ENCODE measurements at regions not wholly inside any gene's neighbourhood (a gene's known extent, or its start where the extent isn't known, plus 50 kb on each side); places are given as distances from the start of the nearest gene placed in this dataset.

DNA sequence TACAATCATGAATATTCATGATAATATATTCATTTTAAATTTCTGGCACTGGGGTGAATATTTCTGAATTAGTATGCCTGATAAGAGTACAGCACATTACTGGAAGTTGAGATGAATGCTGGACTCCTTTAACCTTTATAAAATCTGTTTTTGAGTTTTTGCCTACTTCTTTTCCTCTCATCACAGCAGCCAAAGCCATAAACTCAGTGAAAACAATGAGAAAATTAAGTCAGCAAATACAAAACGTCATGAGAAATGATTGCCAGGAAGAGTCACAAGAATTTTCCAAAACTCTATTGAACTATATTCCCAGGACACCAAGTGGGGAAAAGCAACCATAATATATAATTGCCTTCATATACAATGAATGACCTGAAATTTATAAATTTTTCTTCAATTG, 837.6 kb downstream of the TBC1D32 start:
- Histone ChIP-seq H3K9me3 (ENCODE audit: control insufficient read depth, insufficient read depth, low read depth, low read length) (no peaks in the 10 kb centered on the region), H3K4me3 (ENCODE audit: low read depth, low read length) (no peak overlapping the region), H3K27ac (ENCODE audit: extremely low read depth, low read depth, low read length) (no peak overlapping the region), H3K4me1 (ENCODE audit: control insufficient read depth, insufficient read depth, low read length) (no peaks in the 10 kb centered on the region), H3K36me3 (ENCODE audit: control insufficient read depth in 2 of 2, insufficient read depth in 1 of 2, low read length in 2 of 2) (no peaks in the 10 kb centered on the region)
- TF ChIP-seq WT1 (tag by site-specific recombination; IDR thresholded peaks at IDR 0.05) = no peak
- no peak for TF ChIP-seq ZNF76 (tag by site-specific recombination; IDR thresholded peaks at IDR 0.05; ENCODE audit: borderline replicate concordance, low read depth)
- TF ChIP-seq, protein P1, sequence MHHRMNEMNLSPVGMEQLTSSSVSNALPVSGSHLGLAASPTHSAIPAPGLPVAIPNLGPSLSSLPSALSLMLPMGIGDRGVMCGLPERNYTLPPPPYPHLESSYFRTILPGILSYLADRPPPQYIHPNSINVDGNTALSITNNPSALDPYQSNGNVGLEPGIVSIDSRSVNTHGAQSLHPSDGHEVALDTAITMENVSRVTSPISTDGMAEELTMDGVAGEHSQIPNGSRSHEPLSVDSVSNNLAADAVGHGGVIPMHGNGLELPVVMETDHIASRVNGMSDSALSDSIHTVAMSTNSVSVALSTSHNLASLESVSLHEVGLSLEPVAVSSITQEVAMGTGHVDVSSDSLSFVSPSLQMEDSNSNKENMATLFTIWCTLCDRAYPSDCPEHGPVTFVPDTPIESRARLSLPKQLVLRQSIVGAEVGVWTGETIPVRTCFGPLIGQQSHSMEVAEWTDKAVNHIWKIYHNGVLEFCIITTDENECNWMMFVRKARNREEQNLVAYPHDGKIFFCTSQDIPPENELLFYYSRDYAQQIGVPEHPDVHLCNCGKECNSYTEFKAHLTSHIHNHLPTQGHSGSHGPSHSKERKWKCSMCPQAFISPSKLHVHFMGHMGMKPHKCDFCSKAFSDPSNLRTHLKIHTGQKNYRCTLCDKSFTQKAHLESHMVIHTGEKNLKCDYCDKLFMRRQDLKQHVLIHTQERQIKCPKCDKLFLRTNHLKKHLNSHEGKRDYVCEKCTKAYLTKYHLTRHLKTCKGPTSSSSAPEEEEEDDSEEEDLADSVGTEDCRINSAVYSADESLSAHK (tag by site-specific recombination; IDR thresholded peaks at IDR 0.05) = no peak
- no peak for TF ChIP-seq ZNF600 (tag by site-specific recombination; IDR thresholded peaks at IDR 0.05)
- no peak for TF ChIP-seq EGR2 (tag by site-specific recombination; IDR thresholded peaks at IDR 0.05; ENCODE audit: low read depth)
- TF ChIP-seq, protein P2, sequence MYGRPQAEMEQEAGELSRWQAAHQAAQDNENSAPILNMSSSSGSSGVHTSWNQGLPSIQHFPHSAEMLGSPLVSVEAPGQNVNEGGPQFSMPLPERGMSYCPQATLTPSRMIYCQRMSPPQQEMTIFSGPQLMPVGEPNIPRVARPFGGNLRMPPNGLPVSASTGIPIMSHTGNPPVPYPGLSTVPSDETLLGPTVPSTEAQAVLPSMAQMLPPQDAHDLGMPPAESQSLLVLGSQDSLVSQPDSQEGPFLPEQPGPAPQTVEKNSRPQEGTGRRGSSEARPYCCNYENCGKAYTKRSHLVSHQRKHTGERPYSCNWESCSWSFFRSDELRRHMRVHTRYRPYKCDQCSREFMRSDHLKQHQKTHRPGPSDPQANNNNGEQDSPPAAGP (tag by site-specific recombination; IDR thresholded peaks at IDR 0.05) = no peak
- TF ChIP-seq, protein P3, sequence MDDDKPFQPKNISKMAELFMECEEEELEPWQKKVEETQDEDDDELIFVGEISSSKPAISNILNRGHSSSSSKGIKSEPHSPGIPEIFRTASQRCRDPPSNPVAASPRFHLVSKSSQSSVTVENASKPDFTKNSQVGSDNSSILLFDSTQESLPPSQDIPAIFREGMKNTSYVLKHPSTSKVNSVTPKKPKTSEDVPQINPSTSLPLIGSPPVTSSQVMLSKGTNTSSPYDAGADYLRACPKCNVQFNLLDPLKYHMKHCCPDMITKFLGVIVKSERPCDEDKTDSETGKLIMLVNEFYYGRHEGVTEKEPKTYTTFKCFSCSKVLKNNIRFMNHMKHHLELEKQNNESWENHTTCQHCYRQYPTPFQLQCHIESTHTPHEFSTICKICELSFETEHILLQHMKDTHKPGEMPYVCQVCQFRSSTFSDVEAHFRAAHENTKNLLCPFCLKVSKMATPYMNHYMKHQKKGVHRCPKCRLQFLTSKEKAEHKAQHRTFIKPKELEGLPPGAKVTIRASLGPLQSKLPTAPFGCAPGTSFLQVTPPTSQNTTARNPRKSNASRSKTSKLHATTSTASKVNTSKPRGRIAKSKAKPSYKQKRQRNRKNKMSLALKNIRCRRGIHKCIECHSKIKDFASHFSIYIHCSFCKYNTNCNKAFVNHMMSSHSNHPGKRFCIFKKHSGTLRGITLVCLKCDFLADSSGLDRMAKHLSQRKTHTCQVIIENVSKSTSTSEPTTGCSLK (tag by site-specific recombination; IDR thresholded peaks at IDR 0.05) = no peak
- no peak for TF ChIP-seq ZBTB21 (tag by site-specific recombination; IDR thresholded peaks at IDR 0.05)
- no peak for TF ChIP-seq ZNF664 (tag by site-specific recombination; IDR thresholded peaks at IDR 0.05)
- TF ChIP-seq, protein P4, sequence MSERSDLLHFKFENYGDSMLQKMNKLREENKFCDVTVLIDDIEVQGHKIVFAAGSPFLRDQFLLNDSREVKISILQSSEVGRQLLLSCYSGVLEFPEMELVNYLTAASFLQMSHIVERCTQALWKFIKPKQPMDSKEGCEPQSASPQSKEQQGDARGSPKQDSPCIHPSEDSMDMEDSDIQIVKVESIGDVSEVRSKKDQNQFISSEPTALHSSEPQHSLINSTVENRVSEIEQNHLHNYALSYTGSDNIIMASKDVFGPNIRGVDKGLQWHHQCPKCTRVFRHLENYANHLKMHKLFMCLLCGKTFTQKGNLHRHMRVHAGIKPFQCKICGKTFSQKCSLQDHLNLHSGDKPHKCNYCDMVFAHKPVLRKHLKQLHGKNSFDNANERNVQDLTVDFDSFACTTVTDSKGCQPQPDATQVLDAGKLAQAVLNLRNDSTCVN (tag by site-specific recombination; optimal IDR thresholded peaks at IDR 0.05) = no peak
- TF ChIP-seq ZNF23 (tag by site-specific recombination; IDR thresholded peaks at IDR 0.05; ENCODE audit: borderline replicate concordance) = no peak
- no peak for TF ChIP-seq GLI4 (tag by site-specific recombination; IDR thresholded peaks at IDR 0.05)
- no peak for TF ChIP-seq GFI1B (tag by site-specific recombination; IDR thresholded peaks at IDR 0.05)
- no peak for TF ChIP-seq ZNF24 (tag by site-specific recombination; IDR thresholded peaks at IDR 0.05)
- no peak for TF ChIP-seq HOXA7 (CRISPR knock-in tag; IDR thresholded peaks at IDR 0.05; ENCODE audit: borderline replicate concordance)
- no peak for TF ChIP-seq ZNF776 (tag by site-specific recombination; IDR thresholded peaks at IDR 0.05; ENCODE audit: borderline replicate concordance)
- TF ChIP-seq ZNF274 (IDR thresholded peaks at IDR 0.05; ENCODE audit: low read length) = no peak
- no peak for TF ChIP-seq ZNF274 (tag by site-specific recombination; IDR thresholded peaks at IDR 0.05; ENCODE audit: borderline replicate concordance)
- ChIA-PET POLR2A (no interaction called here), CTCF (interaction anchor here (0.7 kb wide), 1 partner anchor 454 kb away, joined by 5 read pairs; no protein-coding TSS in a partner anchor)

DNA sequence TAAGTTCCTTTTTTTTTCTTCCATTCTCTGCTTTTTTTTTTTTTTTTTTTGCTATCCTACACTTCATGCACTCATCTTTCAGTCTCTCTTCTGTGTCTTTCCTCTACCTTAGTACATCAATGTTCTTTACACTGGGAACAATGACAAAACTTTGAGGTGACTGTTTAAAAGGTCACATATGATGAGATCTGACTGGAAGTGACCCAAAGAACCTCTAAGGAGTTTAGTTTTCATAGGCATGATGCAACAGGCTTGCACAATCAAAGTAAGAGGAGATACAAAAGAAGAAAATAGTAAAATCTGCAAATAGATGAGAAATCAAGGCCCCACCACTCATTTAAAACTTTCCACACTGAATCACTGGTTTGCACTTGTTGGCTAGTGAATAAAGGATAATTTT, 840.8 kb downstream of the TBC1D32 start:
- no peaks in the 10 kb centered on the region for H3K9me3 ChIP-seq (ENCODE audit: control insufficient read depth, insufficient read depth, low read depth, low read length)
- H3K36me3 ChIP-seq (ENCODE audit: control insufficient read depth in 2 of 2, insufficient read depth in 1 of 2, low read length in 2 of 2) = no peaks in the 10 kb centered on the region
- CTCF ChIA-PET = no interaction called here
- no peaks in the 10 kb centered on the region for H3K4me1 ChIP-seq (ENCODE audit: control insufficient read depth, insufficient read depth, low read length)
- H3K4me3 ChIP-seq (ENCODE audit: low read depth, low read length) = no peak overlapping the region
- POLR2A ChIA-PET = no interaction called here
- H3K27ac ChIP-seq (ENCODE audit: extremely low read depth, low read depth, low read length) = no peak overlapping the region
- TF ChIP-seq ZNF140 (tag by site-specific recombination; IDR thresholded peaks at IDR 0.05) (no peak), ZNF350 (tag by site-specific recombination; IDR thresholded peaks at IDR 0.05) (no peak), GLIS1 (tag by site-specific recombination; IDR thresholded peaks at IDR 0.05) (no peak), ZNF555 (tag by site-specific recombination; conservative IDR thresholded peaks at IDR 0.05) (no peak), ZNF146 (tag by site-specific recombination; IDR thresholded peaks at IDR 0.05) (no peak), HOXC10 (CRISPR knock-in tag; IDR thresholded peaks at IDR 0.05) (no peak), ZNF324 (tag by site-specific recombination; IDR thresholded peaks at IDR 0.05) (no peak)
- TF ChIP-seq, protein P5, sequence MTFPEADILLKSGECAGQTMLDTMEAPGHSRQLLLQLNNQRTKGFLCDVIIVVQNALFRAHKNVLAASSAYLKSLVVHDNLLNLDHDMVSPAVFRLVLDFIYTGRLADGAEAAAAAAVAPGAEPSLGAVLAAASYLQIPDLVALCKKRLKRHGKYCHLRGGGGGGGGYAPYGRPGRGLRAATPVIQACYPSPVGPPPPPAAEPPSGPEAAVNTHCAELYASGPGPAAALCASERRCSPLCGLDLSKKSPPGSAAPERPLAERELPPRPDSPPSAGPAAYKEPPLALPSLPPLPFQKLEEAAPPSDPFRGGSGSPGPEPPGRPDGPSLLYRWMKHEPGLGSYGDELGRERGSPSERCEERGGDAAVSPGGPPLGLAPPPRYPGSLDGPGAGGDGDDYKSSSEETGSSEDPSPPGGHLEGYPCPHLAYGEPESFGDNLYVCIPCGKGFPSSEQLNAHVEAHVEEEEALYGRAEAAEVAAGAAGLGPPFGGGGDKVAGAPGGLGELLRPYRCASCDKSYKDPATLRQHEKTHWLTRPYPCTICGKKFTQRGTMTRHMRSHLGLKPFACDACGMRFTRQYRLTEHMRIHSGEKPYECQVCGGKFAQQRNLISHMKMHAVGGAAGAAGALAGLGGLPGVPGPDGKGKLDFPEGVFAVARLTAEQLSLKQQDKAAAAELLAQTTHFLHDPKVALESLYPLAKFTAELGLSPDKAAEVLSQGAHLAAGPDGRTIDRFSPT (tag by site-specific recombination; IDR thresholded peaks at IDR 0.05) = no peak

All from HEK293 (cell line).